Endodermal cell (in vitro differentiated cells): ENCODE measurements at regions not wholly inside any gene's neighbourhood (a gene's known extent, or its start where the extent isn't known, plus 50 kb on each side); places are given as distances from the start of the nearest gene placed in this dataset.

Experiments
- DNase-seq: peaks from one replicate; pipeline ENCODE4 v3.0.0-alpha.2; 2017
- H3K27ac ChIP-seq: 2 replicates; pipeline ENCODE4 v1.5.1; 2013; ENCODE audit warnings: mild to moderate bottlenecking, low read depth, low read length, moderate library complexity
- H3K27me3 ChIP-seq: 2 replicates; pipeline ENCODE4 v1.6.1; 2013; ENCODE audit warnings: mild to moderate bottlenecking, low read length, moderate library complexity; ENCODE audit not compliant: insufficient read depth, control insufficient read depth, poor library complexity, severe bottlenecking
- H3K36me3 ChIP-seq: 2 replicates; pipeline ENCODE4 v1.7.0; 2013; ENCODE audit warnings: mild to moderate bottlenecking, low read length, moderate library complexity; ENCODE audit not compliant: control insufficient read depth, insufficient read depth
- H3K4me1 ChIP-seq: one replicate; pipeline ENCODE4 v1.7.0; 2013; ENCODE audit warnings: low read length; ENCODE audit not compliant: control insufficient read depth, insufficient read depth
- H3K4me3 ChIP-seq: 2 replicates; pipeline ENCODE4 v1.5.1; 2013; ENCODE audit warnings: mild to moderate bottlenecking, low read length, moderate library complexity
- H3K9ac ChIP-seq: 2 replicates; pipeline ENCODE4 v1.6.1; 2013; ENCODE audit warnings: mild to moderate bottlenecking, low read length, moderate library complexity; ENCODE audit not compliant: poor library complexity, severe bottlenecking; ENCODE audit errors: extremely low read depth
- H3K9me3 ChIP-seq: 2 replicates; pipeline ENCODE4 v1.6.1; 2013; ENCODE audit warnings: mild to moderate bottlenecking, low read length, moderate library complexity; ENCODE audit not compliant: control insufficient read depth
- H3K27ac Mint-ChIP-seq: 2 replicates; pipeline ENCODE4 v1.8.0; 2020; ENCODE audit warnings: mixed read lengths
- H3K27me3 Mint-ChIP-seq: 2 replicates; pipeline ENCODE4 v1.8.0; 2021; ENCODE audit warnings: mild to moderate bottlenecking, mixed read lengths; ENCODE audit not compliant: insufficient read depth
- H3K36me3 Mint-ChIP-seq: 2 replicates; pipeline ENCODE4 v1.8.0; 2020; ENCODE audit warnings: low read depth, mixed read lengths
- H3K4me1 Mint-ChIP-seq: 2 replicates; pipeline ENCODE4 v1.8.0; 2020; ENCODE audit warnings: mixed read lengths
- H3K4me3 Mint-ChIP-seq: 2 replicates; pipeline ENCODE4 v1.8.0; 2020; ENCODE audit warnings: mild to moderate bottlenecking, moderate library complexity, mixed read lengths
- H3K9me3 Mint-ChIP-seq: 2 replicates; pipeline ENCODE4 v1.8.0; 2020; ENCODE audit warnings: mild to moderate bottlenecking, mixed read lengths
- CTCF ChIP-seq: fragments of 200-600 bp; sonication (generic); conservative IDR thresholded peaks from 2 replicates; pipeline ENCODE4 v1.5.0; 2021; ENCODE audit warnings: antibody characterized with exemption, mild to moderate bottlenecking
- WGBS, 2 experiments: methylation state at CpG; one replicate each; pipeline versions ENCODE4 v1.1.5 to v1.1.7; 2013; ENCODE audit warnings: missing lambda C conversion rate in 2 of 2, mixed read lengths in 1 of 2; ENCODE audit not compliant: insufficient coverage in 1 of 2, insufficient read length in 1 of 2; 5-methylcytosine and 5-hydroxymethylcytosine counted together

GRCh38 chr6:51137777-51138176 is 319.1 kb downstream of the TFAP2B start:
- Mint-ChIP-seq H3K27ac (no peak overlapping the region), H3K36me3 (no peaks in the 10 kb centered on the region), H3K9me3 (peaks cover 26% of the 10 kb centered on the region), H3K4me1 (no peaks in the 10 kb centered on the region), H3K4me3 (no peak overlapping the region), H3K27me3 (peaks cover 40% of the 10 kb centered on the region)
- DNase-seq, result no peak
- Histone ChIP-seq H3K36me3 (no peaks in the 10 kb centered on the region), H3K9ac (no peak overlapping the region), H3K27me3 (no peaks in the 10 kb centered on the region), H3K4me3 (no peak overlapping the region), H3K27ac (no peak overlapping the region), H3K4me1 (no peaks in the 10 kb centered on the region), H3K9me3 (no peaks in the 10 kb centered on the region)
- no peak for TF ChIP-seq CTCF

GRCh38 chr6:51139950-51140385 is 321.3 kb downstream of the TFAP2B start:
- H3K4me1 Mint-ChIP-seq, result no peaks in the 10 kb centered on the region
- no peaks in the 10 kb centered on the region for H3K36me3 Mint-ChIP-seq
- H3K9me3 ChIP-seq, result no peaks in the 10 kb centered on the region
- WGBS, 2 experiments, result 97 to 100% methylated on average over 3 of the region's 3 CpGs
- DNase-seq, result no peak
- H3K9ac ChIP-seq, result no peak overlapping the region
- no peaks in the 10 kb centered on the region for H3K4me1 ChIP-seq
- H3K27me3 ChIP-seq, result no peaks in the 10 kb centered on the region
- no peaks in the 10 kb centered on the region for H3K36me3 ChIP-seq
- H3K27ac Mint-ChIP-seq, result no peak overlapping the region
- no peak overlapping the region for H3K4me3 Mint-ChIP-seq
- no peak for TF ChIP-seq CTCF
- H3K27ac ChIP-seq, result no peak overlapping the region
- H3K4me3 ChIP-seq, result no peak overlapping the region
- peaks cover 32% of the 10 kb centered on the region for H3K9me3 Mint-ChIP-seq
- H3K27me3 Mint-ChIP-seq, result peaks cover 54% of the 10 kb centered on the region

- peaks cover 21% of the 10 kb centered on the region for H3K9me3 Mint-ChIP-seq
- Histone ChIP-seq H3K27me3 (no peaks in the 10 kb centered on the region), H3K9me3 (no peaks in the 10 kb centered on the region), H3K27ac (no peak overlapping the region), H3K36me3 (no peaks in the 10 kb centered on the region), H3K9ac (no peak overlapping the region), H3K4me3 (no peak overlapping the region), H3K4me1 (no peaks in the 10 kb centered on the region)
- H3K4me3 Mint-ChIP-seq, result no peak overlapping the region
- 86 to 100% methylated on average over 1 to 2 of the region's 2 CpGs for WGBS, 2 experiments
- TF ChIP-seq CTCF, result no peak
- H3K4me1 Mint-ChIP-seq, result no peaks in the 10 kb centered on the region
- peaks cover 54% of the 10 kb centered on the region for H3K27me3 Mint-ChIP-seq
- no peak overlapping the region for H3K27ac Mint-ChIP-seq
- DNase-seq, result no peak
- H3K36me3 Mint-ChIP-seq, result no peaks in the 10 kb centered on the region
These were observed 322.4 kb downstream of the TFAP2B start for GRCh38 chr6:51141080-51141479.
